H1 (cell line): ENCODE measurements at regions not wholly inside any gene's neighbourhood (a gene's known extent, or its start where the extent isn't known, plus 50 kb on each side); places are given as distances from the start of the nearest gene placed in this dataset.

ENCODE experiments used
- KDM5A ChIP-seq: fragments of 200-600 bp; IDR thresholded peaks from 2 replicates; pipeline ENCODE4 v1.7.1; 2012; ENCODE audit warnings: mild to moderate bottlenecking, low read length, inconsistent platforms, mixed read lengths
- RNF2 ChIP-seq: fragments of 200-900, 300-1000 bp; sonication (generic); IDR thresholded peaks from 2 replicates; pipeline ENCODE4 v1.7.1; 2016; ENCODE audit warnings: borderline replicate concordance, low read depth, mild to moderate bottlenecking, antibody characterized with exemption, low read length; ENCODE audit not compliant: poor library complexity, severe bottlenecking; ENCODE audit errors: missing control alignments
- YY1 ChIP-seq: IDR thresholded peaks from 2 replicates; pipeline ENCODE4 v1.6.1; 2011; ENCODE audit warnings: low read depth, mild to moderate bottlenecking, low read length

GRCh38 chr3:163821841-163822240 lies 1256.5 kb downstream of the SI start (continued):
- TF ChIP-seq KDM5A (no peak), RNF2 (no peak), YY1 (no peak)
- TF ChIP-seq, all 59 proteins: peak for 0
